ENCODE measurements at regions not wholly inside any gene's neighbourhood (a gene's known extent, or its start where the extent isn't known, plus 50 kb on each side); places are given as distances from the start of the nearest gene placed in this dataset.

GRCh38 chr14:62103464-62103863 is 341.2 kb downstream of the SNAPC1 start:
- Histone ChIP-seq H3K36me3 (ENCODE audit: control insufficient read depth, insufficient read depth, low read length) (no peaks in the 10 kb centered on the region), H3K27me3 (ENCODE audit: control insufficient read depth, insufficient read depth, low read length) (no peaks in the 10 kb centered on the region), H3K4me3 (ENCODE audit: low read depth, low read length) (no peak overlapping the region)
- DNase-seq (ENCODE audit: low read depth) (no peak), FAIRE-seq (no peak)
- no peak for TF ChIP-seq CTCF (IDR thresholded peaks at IDR 0.05; ENCODE audit: insufficient read depth, low read length, severe bottlenecking)

- H3K36me3 ChIP-seq (ENCODE audit: control insufficient read depth, insufficient read depth, low read length), result no peaks in the 10 kb centered on the region
- FAIRE-seq (no peak), DNase-seq (ENCODE audit: low read depth) (no peak)
- peaks cover 4% of the 10 kb centered on the region for H3K27me3 ChIP-seq (ENCODE audit: control insufficient read depth, insufficient read depth, low read length)
- no peak for TF ChIP-seq CTCF (IDR thresholded peaks at IDR 0.05; ENCODE audit: insufficient read depth, low read length, severe bottlenecking)
- H3K4me3 ChIP-seq (ENCODE audit: low read depth, low read length), result no peak overlapping the region
Measured at GRCh38 chr14:62110941-62111340, 348.7 kb downstream of the SNAPC1 start.

GRCh38 chr14:62117010-62117750 is 355.0 kb downstream of the SNAPC1 start:
- Histone ChIP-seq H3K36me3 (ENCODE audit: control insufficient read depth, insufficient read depth, low read length) (no peaks in the 10 kb centered on the region), H3K4me3 (ENCODE audit: low read depth, low read length) (no peak overlapping the region), H3K27me3 (ENCODE audit: control insufficient read depth, insufficient read depth, low read length) (peaks cover 23% of the 10 kb centered on the region)
- peak; percentile 55 for TF ChIP-seq CTCF (IDR thresholded peaks at IDR 0.05; ENCODE audit: insufficient read depth, low read length, severe bottlenecking)
- FAIRE-seq (no peak), DNase-seq (ENCODE audit: low read depth) (peak; percentile 37)

- H3K27me3 ChIP-seq (ENCODE audit: control insufficient read depth, insufficient read depth, low read length), result peaks cover 23% of the 10 kb centered on the region
- TF ChIP-seq CTCF (IDR thresholded peaks at IDR 0.05; ENCODE audit: insufficient read depth, low read length, severe bottlenecking), result no peak
- FAIRE-seq (no peak), DNase-seq (ENCODE audit: low read depth) (no peak)
- no peak overlapping the region for H3K4me3 ChIP-seq (ENCODE audit: low read depth, low read length)
- no peaks in the 10 kb centered on the region for H3K36me3 ChIP-seq (ENCODE audit: control insufficient read depth, insufficient read depth, low read length)
Measured at GRCh38 chr14:62117751-62118105, 355.5 kb downstream of the SNAPC1 start.

GRCh38 chr14:62118461-62118860 is 356.2 kb downstream of the SNAPC1 start:
- no peak for TF ChIP-seq CTCF (IDR thresholded peaks at IDR 0.05; ENCODE audit: insufficient read depth, low read length, severe bottlenecking)
- H3K27me3 ChIP-seq (ENCODE audit: control insufficient read depth, insufficient read depth, low read length), result peaks cover 26% of the 10 kb centered on the region
- H3K36me3 ChIP-seq (ENCODE audit: control insufficient read depth, insufficient read depth, low read length), result no peaks in the 10 kb centered on the region
- DNase-seq (ENCODE audit: low read depth) (no peak), FAIRE-seq (no peak)
- H3K4me3 ChIP-seq (ENCODE audit: low read depth, low read length), result no peak overlapping the region

GRCh38 chr14:62118871-62119270 is 356.7 kb downstream of the SNAPC1 start:
- DNase-seq (ENCODE audit: low read depth) (no peak), FAIRE-seq (no peak)
- no peaks in the 10 kb centered on the region for H3K36me3 ChIP-seq (ENCODE audit: control insufficient read depth, insufficient read depth, low read length)
- H3K27me3 ChIP-seq (ENCODE audit: control insufficient read depth, insufficient read depth, low read length), result peaks cover 26% of the 10 kb centered on the region
- no peak overlapping the region for H3K4me3 ChIP-seq (ENCODE audit: low read depth, low read length)
- no peak for TF ChIP-seq CTCF (IDR thresholded peaks at IDR 0.05; ENCODE audit: insufficient read depth, low read length, severe bottlenecking)

Measured in bronchial epithelial cell (primary cell).